LNCAP (cell line): ENCODE measurements at regions not wholly inside any gene's neighbourhood (a gene's known extent, or its start where the extent isn't known, plus 50 kb on each side); places are given as distances from the start of the nearest gene placed in this dataset.

Source experiments
- CTCF ChIP-seq: fragments of 450-650 bp; IDR thresholded peaks from 2 replicates; pipeline ENCODE4 v1.5.1; 2017; ENCODE audit warnings: mild to moderate bottlenecking

GRCh38 chr9:23426144-23426543 lies 399.9 kb downstream of the ELAVL2 start:
- TF ChIP-seq CTCF = no peak

- TF ChIP-seq CTCF = no peak
These were observed 394.6 kb downstream of the ELAVL2 start for GRCh38 chr9:23431459-23431858.

GRCh38 chr9:23434654-23435053 lies 391.4 kb downstream of the ELAVL2 start:
- no peak for TF ChIP-seq CTCF

GRCh38 chr9:23438299-23438907 lies 387.6 kb downstream of the ELAVL2 start:
- TF ChIP-seq CTCF = no peak

- TF ChIP-seq CTCF = no peak
These were observed 384.8 kb downstream of the ELAVL2 start for GRCh38 chr9:23441275-23441674.

- no peak for TF ChIP-seq CTCF
These were observed 381.4 kb downstream of the ELAVL2 start for GRCh38 chr9:23444658-23445057.

GRCh38 chr9:23447166-23447565 lies 378.9 kb downstream of the ELAVL2 start:
- no peak for TF ChIP-seq CTCF

GRCh38 chr9:23447944-23448343 lies 378.1 kb downstream of the ELAVL2 start:
- no peak for TF ChIP-seq CTCF
